Thyroid gland (tissue), 4 donors: ENCODE measurements at regions not wholly inside any gene's neighbourhood (a gene's known extent, or its start where the extent isn't known, plus 50 kb on each side); places are given as distances from the start of the nearest gene placed in this dataset.
"Not testable (repeated sequence)": the region's sequence is repeated elsewhere in the genome, so short reads cannot be mapped to it uniquely, and the experiment has no call there.

Experiments used
- DNase-seq, 2 donors: peaks; one replicate each; pipeline ENCODE4 v3.0.0-alpha.2; 2019
- H3K27ac ChIP-seq, 3 donors: fragments of 200-600 bp; sonication (generic); 1 replicate in 2 of 3; 2 replicates in 1 of 3; pipeline ENCODE4 v1.5.1; 2016 to 2019; ENCODE audit warnings: mild to moderate bottlenecking in 1 of 3, moderate library complexity in 1 of 3
- H3K27me3 ChIP-seq: fragments of 200-600 bp; sonication (generic); one replicate; pipeline ENCODE4 v1.5.1; 2019
- H3K36me3 ChIP-seq, 2 donors: fragments of 200-600 bp; sonication (generic); one replicate each; pipeline ENCODE4 v1.5.1; 2016 to 2019
- H3K4me1 ChIP-seq, 2 donors: fragments of 200-600 bp; sonication (generic); one replicate each; pipeline ENCODE4 v1.5.1; 2017 to 2019
- H3K4me3 ChIP-seq, 3 donors: fragments of 200-600 bp; sonication (generic); replicated peaks in 1 of 3; 1 replicate in 2 of 3; 2 replicates in 1 of 3; pipeline ENCODE4 v1.5.1; 2016; ENCODE audit warnings: mild to moderate bottlenecking in 1 of 3
- H3K9me3 ChIP-seq: fragments of 200-600 bp; sonication (generic); one replicate; pipeline ENCODE4 v1.5.1; 2017
- CTCF ChIP-seq, 6 experiments: fragments of 200-600 bp in 3 of 6; fragments of 450-650 bp in 3 of 6; sonication (generic) in 3 of 6; IDR thresholded peaks; one replicate each; pipeline ENCODE4 v1.5.1; 2016 to 2019; ENCODE audit warnings: antibody characterized with exemption in 6 of 6, mild to moderate bottlenecking in 2 of 6, inconsistent platforms in 1 of 6, moderate library complexity in 1 of 6
- POLR2A ChIP-seq, 2 donors: fragments of 450-650 bp; IDR thresholded peaks; one replicate each; pipeline ENCODE4 v1.6.1; 2017; ENCODE audit warnings: antibody characterized with exemption in 2 of 2, mild to moderate bottlenecking in 2 of 2, moderate library complexity in 1 of 2
- WGBS, 2 donors: methylation state at CpG; one replicate each; pipeline ENCODE4 v1.1.5; 2017; 5-methylcytosine and 5-hydroxymethylcytosine counted together
- intact Hi-C: fragments of 100-400 bp; cut with DNase I; formaldehyde crosslinking; loops from one replicate; pipeline ENCODE4 v1.15.1; 2023

GRCh38 chr1:245008761-245009160 lies 144.4 kb upstream of the HNRNPU start:
- Histone ChIP-seq H3K4me3 (no peak overlapping the region), H3K9me3 (no peaks in the 10 kb centered on the region), H3K4me1 (peaks cover 0 to 4% of the 10 kb centered on the region in 2 donors), H3K27me3 (no peaks in the 10 kb centered on the region), H3K36me3 (no peaks in the 10 kb centered on the region), H3K27ac (no peak overlapping the region)
- WGBS, 2 donors, result 91 to 96% methylated on average over 5 of the region's 5 CpGs
- DNase-seq, result peak in 1 of 2 donors; percentile 17
- no peak for TF ChIP-seq POLR2A (IDR thresholded peaks at IDR 0.05)
- TF ChIP-seq CTCF (IDR thresholded peaks at IDR 0.05), result no peak
- intact Hi-C loops, result no loop called here

- H3K4me3 ChIP-seq, result no peak overlapping the region
Measured at GRCh38 chr1:245007852-245008251, 143.5 kb upstream of the HNRNPU start.

GRCh38 chr1:245003246-245003645 lies 138.9 kb upstream of the HNRNPU start:
- WGBS, 2 donors, result 90 to 94% methylated on average over 2 of the region's 2 CpGs
- Histone ChIP-seq H3K4me1 (peaks cover 0 to 4% of the 10 kb centered on the region in 2 donors), H3K4me3 (no peak overlapping the region), H3K27me3 (no peaks in the 10 kb centered on the region), H3K9me3 (no peaks in the 10 kb centered on the region), H3K36me3 (no peaks in the 10 kb centered on the region), H3K27ac (no peak overlapping the region)
- intact Hi-C loops, result no loop called here
- no peak for DNase-seq
- TF ChIP-seq CTCF (IDR thresholded peaks at IDR 0.05) (no peak), POLR2A (IDR thresholded peaks at IDR 0.05) (no peak)

More at GRCh38 chr1:245007852-245008251, 143.5 kb upstream of the HNRNPU start:
- 90 to 97% methylated on average over 5 of the region's 5 CpGs for WGBS, 2 donors
- Histone ChIP-seq H3K4me1 (peaks cover 0 to 4% of the 10 kb centered on the region in 2 donors), H3K27me3 (no peaks in the 10 kb centered on the region), H3K9me3 (no peaks in the 10 kb centered on the region), H3K36me3 (no peaks in the 10 kb centered on the region), H3K27ac (no peak overlapping the region)
- TF ChIP-seq POLR2A (IDR thresholded peaks at IDR 0.05) (no peak), CTCF (IDR thresholded peaks at IDR 0.05) (no peak)
- DNase-seq, result peak in 1 of 2 donors; percentile 43
- intact Hi-C loops, result no loop called here

- WGBS, 2 donors, result 92 to 96% methylated on average over 1 of the region's 1 CpG
- TF ChIP-seq CTCF (IDR thresholded peaks at IDR 0.05) (no peak), POLR2A (IDR thresholded peaks at IDR 0.05) (no peak)
- Histone ChIP-seq H3K9me3 (no peaks in the 10 kb centered on the region), H3K4me1 (no peaks in the 10 kb centered on the region), H3K27me3 (no peaks in the 10 kb centered on the region), H3K27ac (no peak overlapping the region), H3K4me3 (no peak overlapping the region), H3K36me3 (no peaks in the 10 kb centered on the region)
- intact Hi-C loops, result no loop called here
- DNase-seq, result no peak
Measured at GRCh38 chr1:245001252-245001651, 136.9 kb upstream of the HNRNPU start.

- no peaks in the 10 kb centered on the region for H3K4me1 ChIP-seq
- intact Hi-C loops, result no loop called here
- TF ChIP-seq CTCF (IDR thresholded peaks at IDR 0.05), result no peak
- no peak for TF ChIP-seq POLR2A (IDR thresholded peaks at IDR 0.05)
- no peaks in the 10 kb centered on the region for H3K9me3 ChIP-seq
- no peaks in the 10 kb centered on the region for H3K36me3 ChIP-seq
- H3K4me3 ChIP-seq, result no peak overlapping the region
- DNase-seq, result no peak
- H3K27me3 ChIP-seq, result no peaks in the 10 kb centered on the region
- no peak overlapping the region for H3K27ac ChIP-seq
Measured at GRCh38 chr1:245000872-245001188, 136.5 kb upstream of the HNRNPU start.

GRCh38 chr1:244999644-245000043 lies 135.3 kb upstream of the HNRNPU start:
- intact Hi-C loops, H3K9me3 ChIP-seq, H3K27me3 ChIP-seq, DNase-seq, H3K4me3 ChIP-seq, H3K4me1 ChIP-seq, H3K36me3 ChIP-seq, H3K27ac ChIP-seq: not testable (repeated sequence)
- 97% methylated on average over 3 of the region's 3 CpGs for WGBS, 2 donors
